Panc1 (cell line): ENCODE measurements at regions not wholly inside any gene's neighbourhood (a gene's known extent, or its start where the extent isn't known, plus 50 kb on each side); places are given as distances from the start of the nearest gene placed in this dataset.

Source experiments
- ATAC-seq: fragments of 200-7000 bp; cut with Tn5 transposase; 2 replicates; pipeline ENCODE4 v1.9.1; 2020; ENCODE audit warnings: mild to moderate bottlenecking, moderate library complexity
- BruUV-seq: library from RNA; stranded (reverse); fragments of 400-500 nt; replicated peaks from 2 replicates; lab custom pipeline; 2021; lab: Mats Ljungman, UMichigan
- CTCF ChIA-PET: fragments of 300-600 bp; sonication (Branson Sonifier 250); formaldehyde crosslinking; loops from one replicate; lab custom pipeline; 2022; ENCODE audit warnings: antibody characterized with exemption; lab: Charles Lee
- POLR2A ChIA-PET: fragments of 300-600 bp; sonication (Branson Sonifier 250); formaldehyde crosslinking; loops from one replicate; lab custom pipeline; 2022; ENCODE audit warnings: antibody characterized with exemption; lab: Charles Lee
- DNase-seq: peaks from one replicate; pipeline ENCODE4 v3.0.0-alpha.2; 2010; ENCODE audit warnings: low read depth, low spot score
- H3K27ac ChIP-seq: 2 replicates; pipeline ENCODE4 v1.5.1; 2011; ENCODE audit warnings: mild to moderate bottlenecking, low read length, inconsistent platforms
- H3K27me3 ChIP-seq: fragments of 200-500 bp; sonication (Bioruptor generic); 2 replicates; pipeline ENCODE4 v1.6.0; 2014; ENCODE audit warnings: low read length, inconsistent platforms; ENCODE audit not compliant: control insufficient read depth, insufficient read depth
- H3K36me3 ChIP-seq: fragments of 200-500 bp; sonication (Bioruptor generic); 2 replicates; pipeline ENCODE4 v1.5.1; 2014; ENCODE audit warnings: inconsistent platforms, mild to moderate bottlenecking, low read length, moderate library complexity; ENCODE audit not compliant: control insufficient read depth, insufficient read depth
- H3K4me1 ChIP-seq: 2 replicates; pipeline ENCODE4 v1.5.1; 2011; ENCODE audit warnings: inconsistent platforms, mild to moderate bottlenecking, low read length, moderate library complexity; ENCODE audit not compliant: control insufficient read depth, insufficient read depth
- H3K4me3 ChIP-seq, 2 experiments: 2 replicates each; pipeline ENCODE4 v1.5.1; 2011 to 2012; ENCODE audit warnings: low read depth in 2 of 2, low read length in 2 of 2, mild to moderate bottlenecking in 2 of 2, inconsistent platforms in 1 of 2, moderate library complexity in 1 of 2
- H3K9me3 ChIP-seq: fragments of 200-500 bp; sonication (Bioruptor generic); 2 replicates; pipeline ENCODE4 v1.5.1; 2014; ENCODE audit warnings: low read depth, mild to moderate bottlenecking, inconsistent platforms, low read length, moderate library complexity; ENCODE audit not compliant: control insufficient read depth, insufficient read depth
- CTCF ChIP-seq: fragments of 450-650 bp; IDR thresholded peaks from 2 replicates; pipeline ENCODE4 v1.5.1; 2017; ENCODE audit warnings: mild to moderate bottlenecking
- POLR2AphosphoS5 ChIP-seq: IDR thresholded peaks from 2 replicates; pipeline ENCODE4 v1.6.1; 2012; ENCODE audit warnings: mild to moderate bottlenecking, low read depth, low read length, moderate library complexity
- REST ChIP-seq, 2 experiments: IDR thresholded peaks; 2 replicates each; pipeline ENCODE4 v1.6.1; 2011 to 2012; ENCODE audit warnings: low read depth in 2 of 2, control low read depth in 1 of 2, low read length in 1 of 2, mild to moderate bottlenecking in 1 of 2, moderate library complexity in 1 of 2; ENCODE audit not compliant: insufficient read depth in 1 of 2
- SIN3A ChIP-seq: IDR thresholded peaks from 2 replicates; pipeline ENCODE4 v1.6.1; 2012; ENCODE audit warnings: low read depth, mild to moderate bottlenecking, low read length, moderate library complexity, borderline replicate concordance; ENCODE audit not compliant: insufficient read depth
- TCF7L2 ChIP-seq: IDR thresholded peaks from 2 replicates; pipeline ENCODE4 v1.6.1; 2011; ENCODE audit warnings: mild to moderate bottlenecking, low read depth, low read length, inconsistent platforms
- in situ Hi-C: cut with HindIII; loops from 2 replicates; pipeline ENCODE4 v1.10.0; 2016; ENCODE audit warnings: low sequenced_read_pairs, low pct_unique_long_range_greater_than_20kb
- intact Hi-C: fragments of 100-400 bp; cut with micrococcal nuclease; formaldehyde crosslinking; loops from one replicate; pipeline ENCODE4 v1.10.0; 2022; ENCODE audit not compliant: unreplicated experiment

GRCh38 chr12:105854071-105854470 lies 284.7 kb downstream of the NUAK1 start:
- TF ChIP-seq TCF7L2 (no peak), SIN3A (no peak), POLR2AphosphoS5 (no peak)
- ATAC-seq, result no peak
- POLR2A ChIA-PET, result no interaction called here
- Histone ChIP-seq H3K27me3 (no peaks in the 10 kb centered on the region), H3K36me3 (no peaks in the 10 kb centered on the region), H3K27ac (no peak overlapping the region), H3K4me3 (no peak overlapping the region), H3K9me3 (no peaks in the 10 kb centered on the region), H3K4me1 (no peaks in the 10 kb centered on the region)
- in situ Hi-C loops (no loop called here), intact Hi-C loops (no loop called here)
- no TSS peak for BruUV-seq
- CTCF ChIA-PET, result no interaction called here
- DNase-seq, result no peak

- Histone ChIP-seq H3K27ac (no peak overlapping the region), H3K36me3 (no peaks in the 10 kb centered on the region), H3K4me3 (no peak overlapping the region), H3K4me1 (no peaks in the 10 kb centered on the region), H3K27me3 (no peaks in the 10 kb centered on the region), H3K9me3 (no peaks in the 10 kb centered on the region)
- ATAC-seq, result no peak
- DNase-seq, result no peak
- TF ChIP-seq POLR2AphosphoS5 (no peak), REST (IDR thresholded peaks at IDR 0.05; ENCODE audit: insufficient read depth in 1 of 2, low read depth in 2 of 2, low read length in 1 of 2) (no peak), TCF7L2 (no peak), CTCF (no peak), SIN3A (no peak)
- intact Hi-C loops (no loop called here), in situ Hi-C loops (no loop called here)
- ChIA-PET POLR2A (no interaction called here), CTCF (no interaction called here)
- no TSS peak for BruUV-seq
These were observed 283.2 kb downstream of the NUAK1 start for GRCh38 chr12:105855361-105856047.

- no peaks in the 10 kb centered on the region for H3K36me3 ChIP-seq
- DNase-seq, result no peak
- no peak for ATAC-seq
- in situ Hi-C loops (no loop called here), intact Hi-C loops (no loop called here)
- POLR2A ChIA-PET, result no interaction called here
- no peaks in the 10 kb centered on the region for H3K9me3 ChIP-seq
- H3K27me3 ChIP-seq, result no peaks in the 10 kb centered on the region
- TF ChIP-seq REST (IDR thresholded peaks at IDR 0.05; ENCODE audit: insufficient read depth in 1 of 2, low read depth in 2 of 2, low read length in 1 of 2) (no peak), SIN3A (no peak), TCF7L2 (no peak), CTCF (no peak), POLR2AphosphoS5 (no peak)
- BruUV-seq, result no TSS peak
- H3K27ac ChIP-seq, result no peak overlapping the region
- H3K4me1 ChIP-seq, result no peaks in the 10 kb centered on the region
- no peak overlapping the region for H3K4me3 ChIP-seq
- CTCF ChIA-PET, result no interaction called here
These were observed 282.7 kb downstream of the NUAK1 start for GRCh38 chr12:105856048-105856405.
